ENCODE measurements at regions not wholly inside any gene's neighbourhood (a gene's known extent, or its start where the extent isn't known, plus 50 kb on each side); places are given as distances from the start of the nearest gene placed in this dataset.

DNA sequence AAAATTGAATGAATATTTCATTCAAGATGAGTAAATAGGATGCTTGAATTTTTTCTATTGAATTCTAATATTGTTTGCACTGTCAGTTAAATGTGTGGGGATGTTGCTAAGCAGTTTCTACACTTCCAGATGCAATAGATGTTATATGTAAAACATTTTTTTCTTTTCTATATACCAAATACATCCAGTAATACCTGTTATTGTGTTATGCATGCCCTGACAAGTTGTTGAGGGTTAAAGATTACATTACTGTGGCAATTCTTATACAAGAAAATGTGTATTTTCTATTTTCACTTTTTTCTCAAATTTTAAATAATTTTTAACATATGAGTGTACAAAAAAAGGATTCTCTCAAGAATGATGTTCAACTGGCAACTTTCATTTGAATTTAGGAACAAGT lies 713.9 kb downstream of the GATA3 start:
- no peak overlapping the region for H3K4me3 ChIP-seq (ENCODE audit: control insufficient read depth, low read depth, low read length)
- no peak for TF ChIP-seq CTCF (conservative IDR thresholded peaks at IDR 0.05; ENCODE audit: control insufficient read depth, insufficient read depth, low read depth, low read length)
- DNase-seq (ENCODE audit: low read depth) = no peak

DNA sequence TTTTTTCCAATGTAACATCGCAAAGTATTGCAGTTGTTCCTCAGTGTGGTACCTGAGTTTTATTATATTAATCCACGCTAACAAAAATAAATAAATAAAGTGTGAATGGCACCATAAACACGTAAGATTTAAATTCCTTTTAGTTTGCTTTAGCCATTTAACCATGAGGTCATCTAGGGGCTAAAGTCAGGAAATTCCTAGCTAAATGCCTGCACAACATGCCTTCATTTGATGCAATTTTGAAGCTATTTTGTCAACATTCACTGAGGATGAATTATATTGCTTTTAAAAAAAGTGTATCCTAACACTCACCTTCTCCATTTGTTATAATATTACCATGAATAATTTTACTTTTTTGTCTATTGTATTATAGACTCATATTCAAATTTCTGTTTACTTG lies 714.4 kb downstream of the GATA3 start:
- TF ChIP-seq CTCF (conservative IDR thresholded peaks at IDR 0.05; ENCODE audit: control insufficient read depth, insufficient read depth, low read depth, low read length) = no peak
- no peak for DNase-seq (ENCODE audit: low read depth)
- H3K4me3 ChIP-seq (ENCODE audit: control insufficient read depth, low read depth, low read length) = no peak overlapping the region

DNA sequence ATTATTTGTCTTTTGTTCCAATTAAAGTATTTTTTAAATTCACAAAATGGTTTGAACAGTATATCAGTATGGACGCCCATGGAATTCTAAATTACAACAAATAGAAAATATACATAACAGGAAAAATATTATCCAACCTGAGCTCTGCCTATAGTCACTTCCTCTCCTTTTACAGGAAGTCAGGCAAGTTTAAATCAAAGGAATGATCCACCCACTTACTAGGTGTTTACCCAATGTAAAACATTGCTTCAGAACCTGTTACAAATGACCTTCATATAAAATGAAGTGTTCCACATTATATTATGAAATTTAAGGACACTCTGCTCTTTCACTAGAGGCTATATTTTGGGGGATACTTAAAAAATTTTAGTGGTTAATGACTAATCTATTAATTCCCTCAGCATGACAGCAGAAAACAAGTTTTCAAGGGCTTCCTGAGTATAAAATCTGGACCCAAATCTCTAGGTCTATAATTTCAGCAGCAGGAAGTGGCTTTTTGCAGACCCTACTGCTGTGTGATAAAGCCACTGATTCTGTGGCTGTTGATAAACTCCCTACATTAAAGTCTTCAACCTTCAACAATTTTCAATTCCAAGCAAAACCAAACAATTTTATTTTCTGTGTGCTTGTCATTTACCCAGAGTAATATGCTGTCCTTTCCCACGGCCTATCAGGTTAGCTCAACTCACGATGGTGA lies 722.6 kb downstream of the GATA3 start:
- TF ChIP-seq CTCF (conservative IDR thresholded peaks at IDR 0.05; ENCODE audit: control insufficient read depth, insufficient read depth, low read depth, low read length) = no peak
- H3K4me3 ChIP-seq (ENCODE audit: control insufficient read depth, low read depth, low read length) = no peak overlapping the region
- no peak for DNase-seq (ENCODE audit: low read depth)

DNA sequence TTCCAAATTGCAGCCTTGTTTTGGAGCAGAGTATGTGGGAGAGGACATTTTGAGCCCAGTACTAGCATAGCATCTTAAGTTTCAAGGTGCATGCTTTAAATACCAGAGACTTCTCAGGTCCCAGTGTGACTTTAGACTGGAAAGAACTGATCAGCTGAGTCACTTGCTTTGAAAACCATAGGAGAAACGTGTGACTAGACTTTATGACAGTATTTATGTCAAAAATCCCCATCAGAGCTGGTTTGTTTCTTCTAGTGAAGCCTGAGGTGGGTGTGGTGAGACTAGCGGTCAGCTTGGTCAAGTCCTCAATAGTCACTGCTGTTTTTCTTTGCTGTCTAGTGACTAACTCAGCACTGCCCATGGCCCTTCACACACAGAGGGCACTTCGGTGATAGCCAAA lies 724.2 kb downstream of the GATA3 start:
- no peak overlapping the region for H3K4me3 ChIP-seq (ENCODE audit: control insufficient read depth, low read depth, low read length)
- DNase-seq (ENCODE audit: low read depth) = no peak
- no peak for TF ChIP-seq CTCF (conservative IDR thresholded peaks at IDR 0.05; ENCODE audit: control insufficient read depth, insufficient read depth, low read depth, low read length)

DNA sequence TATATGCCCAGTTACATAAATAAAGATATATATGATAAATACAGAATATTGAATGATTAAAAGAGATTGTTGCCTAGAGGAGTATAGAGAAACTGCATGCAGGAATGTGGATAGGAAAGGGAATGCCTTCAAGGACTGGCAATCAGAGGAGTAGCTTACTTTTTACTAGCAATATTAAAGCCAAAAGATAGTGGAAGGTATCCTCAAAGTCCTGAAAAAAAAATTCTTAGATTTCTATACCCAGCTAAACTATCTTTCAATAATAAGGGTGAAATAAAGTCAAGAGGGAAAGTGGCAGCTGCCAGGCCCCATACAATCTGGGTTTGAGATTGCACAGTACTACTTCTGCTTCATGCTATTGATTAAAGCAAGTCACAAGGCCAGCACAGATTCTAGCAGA lies 733.2 kb downstream of the GATA3 start:
- no peak for TF ChIP-seq CTCF (conservative IDR thresholded peaks at IDR 0.05; ENCODE audit: control insufficient read depth, insufficient read depth, low read depth, low read length)
- no peak for DNase-seq (ENCODE audit: low read depth)
- no peak overlapping the region for H3K4me3 ChIP-seq (ENCODE audit: control insufficient read depth, low read depth, low read length)

DNA sequence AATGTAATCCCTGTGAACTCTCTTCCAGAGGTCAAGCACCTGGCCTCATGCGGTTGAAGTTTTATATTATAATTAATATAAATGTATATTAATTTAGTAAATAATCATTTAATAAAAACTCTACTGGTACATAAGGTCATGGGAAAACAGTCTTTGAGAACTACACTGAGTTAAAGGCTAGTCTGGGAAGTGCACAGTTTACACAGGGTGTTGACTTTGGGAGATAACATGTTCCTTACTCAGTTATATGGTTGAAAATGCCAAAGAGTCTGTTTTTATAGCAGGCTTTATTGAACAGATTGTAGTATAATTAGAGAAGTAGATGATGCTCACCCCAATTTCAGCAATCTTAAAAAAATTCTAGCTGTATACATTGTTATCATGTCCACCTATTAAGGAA lies 735.9 kb downstream of the GATA3 start:
- no peak for DNase-seq (ENCODE audit: low read depth)
- no peak overlapping the region for H3K4me3 ChIP-seq (ENCODE audit: control insufficient read depth, low read depth, low read length)
- TF ChIP-seq CTCF (conservative IDR thresholded peaks at IDR 0.05; ENCODE audit: control insufficient read depth, insufficient read depth, low read depth, low read length) = no peak

DNA sequence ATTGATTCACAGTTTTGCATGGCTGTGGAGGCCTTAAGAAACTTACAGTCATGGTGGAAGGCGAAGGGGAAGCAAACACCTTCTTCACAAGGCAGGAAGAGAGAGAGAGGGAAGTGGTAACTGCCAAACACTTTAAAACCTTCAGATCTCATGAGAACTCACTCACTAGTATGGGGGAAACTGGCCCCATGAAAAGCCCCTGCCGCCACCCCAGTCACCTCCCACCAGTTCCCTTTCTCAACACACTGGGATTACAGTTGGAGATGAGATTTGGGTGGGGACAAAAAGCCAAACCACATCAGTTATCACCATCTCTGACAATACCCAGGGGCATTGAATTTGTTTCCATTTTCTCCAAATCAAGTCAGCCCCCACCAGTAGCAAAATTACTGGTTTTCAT lies 740.4 kb downstream of the GATA3 start:
- no peak for DNase-seq (ENCODE audit: low read depth)
- TF ChIP-seq CTCF (conservative IDR thresholded peaks at IDR 0.05; ENCODE audit: control insufficient read depth, insufficient read depth, low read depth, low read length) = no peak

More for the DNA sequence above, 740.4 kb downstream of the GATA3 start:
- H3K4me3 ChIP-seq (ENCODE audit: control insufficient read depth, low read depth, low read length) = no peak overlapping the region
